Panc1 (cell line): ENCODE measurements at regions not wholly inside any gene's neighbourhood (a gene's known extent, or its start where the extent isn't known, plus 50 kb on each side); places are given as distances from the start of the nearest gene placed in this dataset.

Experiments used
- CTCF ChIP-seq: fragments of 450-650 bp; IDR thresholded peaks from 2 replicates; pipeline ENCODE4 v1.5.1; 2017; ENCODE audit warnings: mild to moderate bottlenecking
- POLR2AphosphoS5 ChIP-seq: IDR thresholded peaks from 2 replicates; pipeline ENCODE4 v1.6.1; 2012; ENCODE audit warnings: mild to moderate bottlenecking, low read depth, low read length, moderate library complexity

- no peak for TF ChIP-seq CTCF
- no peak for TF ChIP-seq POLR2AphosphoS5
Observed at GRCh38 chr14:25570483-25570882, 520.5 kb upstream of the STXBP6 start.
